Kidney (tissue), 13 donors: ENCODE measurements at regions not wholly inside any gene's neighbourhood (a gene's known extent, or its start where the extent isn't known, plus 50 kb on each side); places are given as distances from the start of the nearest gene placed in this dataset.

Experiments used
- DNase-seq, 5 donors: peaks; one replicate each; pipeline ENCODE4 v3.0.0-alpha.2; 2013 to 2020
- FAIRE-seq: peaks from 2 replicates; lab custom pipeline; 2012; peaks lifted over from hg19 to GRCh38; lab: Jason Lieb, UNC
- H3K27ac ChIP-seq, 2 donors: one replicate each; pipeline ENCODE4 v1.7.0; 2013; ENCODE audit warnings: low read depth in 2 of 2, low read length in 2 of 2, inconsistent platforms in 1 of 2
- H3K27me3 ChIP-seq: one replicate; pipeline ENCODE4 v1.7.1; 2013; ENCODE audit warnings: low read length, inconsistent platforms; ENCODE audit not compliant: control insufficient read depth, insufficient read depth
- H3K36me3 ChIP-seq, 3 donors: one replicate each; pipeline versions ENCODE4 v1.7.0 to v1.7.1; 2013; ENCODE audit warnings: low read length in 3 of 3, control low read depth in 1 of 3, inconsistent platforms in 1 of 3; ENCODE audit not compliant: insufficient read depth in 3 of 3, control insufficient read depth in 2 of 3
- H3K4me1 ChIP-seq, 3 donors: one replicate each; pipeline versions ENCODE4 v1.7.0 to v1.7.1; 2013; ENCODE audit warnings: low read length in 3 of 3, inconsistent platforms in 1 of 3, low read depth in 1 of 3; ENCODE audit not compliant: control insufficient read depth in 2 of 3, insufficient read depth in 2 of 3
- H3K4me3 ChIP-seq, 3 donors: one replicate each; pipeline versions ENCODE4 v1.7.0 to v1.8.1; 2013; ENCODE audit warnings: low read length in 3 of 3, control low read depth in 1 of 3, inconsistent platforms in 1 of 3
- H3K9ac ChIP-seq, 3 donors: one replicate each; pipeline versions ENCODE4 v1.7.0 to v1.7.1; 2013; ENCODE audit warnings: low read length in 3 of 3, control low read depth in 1 of 3, inconsistent platforms in 1 of 3
- H3K9me3 ChIP-seq, 3 donors: one replicate each; pipeline versions ENCODE4 v1.7.0 to v1.7.1; 2013; ENCODE audit warnings: low read length in 3 of 3, control low read depth in 1 of 3, inconsistent platforms in 1 of 3; ENCODE audit not compliant: control insufficient read depth in 2 of 3, insufficient read depth in 1 of 3
- intact Hi-C: fragments of 100-400 bp; cut with DNase I; formaldehyde crosslinking; loops from one replicate; pipeline ENCODE4 v1.11.1; 2022
- TF ChIP-seq, protein P1 (sequence below): IDR thresholded peaks from 3 replicates; pipeline ENCODE4 v1.5.1; 2012; ENCODE audit warnings: mild to moderate bottlenecking, moderate library complexity, borderline replicate concordance; ENCODE audit not compliant: insufficient read depth; ENCODE audit errors: extremely low read depth
- donor health status: control.
- donor health status: control.
- donor health status: control.
- donor health status: control.
- donor health status: control.
- donor health status: DM: yes; HTN: yes; CAD: no.
- donor health status: Normal renal cell carcinoma (clear cell type).

DNA sequence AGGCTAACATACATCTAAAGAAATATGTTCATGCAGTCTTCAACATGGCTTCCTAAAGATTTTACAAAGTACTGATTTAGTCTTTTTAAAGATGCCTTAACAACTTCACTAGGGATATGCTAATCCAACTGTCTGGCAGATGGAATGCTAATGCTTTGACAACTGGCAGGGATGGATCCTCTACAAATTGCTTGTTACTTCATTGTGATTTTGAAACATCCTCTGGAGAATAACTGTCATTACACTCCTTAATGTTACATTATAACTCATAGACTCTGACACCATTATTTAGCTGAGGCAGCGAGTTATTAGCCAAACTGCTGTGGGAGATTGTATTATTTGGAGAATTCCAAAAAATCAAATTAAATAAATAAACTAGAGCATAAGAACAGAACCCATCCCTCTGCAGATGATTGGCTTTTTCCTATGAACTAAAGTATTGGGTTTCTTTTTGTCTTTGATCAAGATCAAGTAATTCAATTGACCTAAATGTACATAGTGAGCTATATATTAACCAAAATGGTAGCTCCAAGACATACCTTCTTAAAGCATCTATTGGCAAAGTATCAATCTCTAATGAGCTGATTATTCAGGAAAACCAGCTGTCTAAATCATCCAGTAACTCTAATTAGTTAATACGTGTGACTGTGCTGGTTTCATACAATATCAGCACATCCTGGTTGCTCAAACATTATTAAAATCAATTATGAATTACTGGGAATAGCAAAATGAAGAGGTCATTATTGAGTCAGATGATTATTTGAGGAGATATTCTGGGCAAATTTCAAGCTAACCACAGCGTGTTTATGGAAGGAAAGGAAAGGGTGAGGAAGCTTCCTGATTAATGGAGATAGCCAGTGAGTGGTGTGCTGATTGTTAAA is 321.3 kb upstream of the TFPI start:
- Histone ChIP-seq H3K4me1 (no peaks in the 10 kb centered on the region), H3K36me3 (no peaks in the 10 kb centered on the region), H3K27ac (no peak overlapping the region), H3K4me3 (no peak overlapping the region), H3K27me3 (no peaks in the 10 kb centered on the region), H3K9me3 (no peaks in the 10 kb centered on the region), H3K9ac (no peak overlapping the region)
- intact Hi-C loops, result no loop called here
- DNase-seq (no peak), FAIRE-seq (no peak)
- TF ChIP-seq, protein P1, sequence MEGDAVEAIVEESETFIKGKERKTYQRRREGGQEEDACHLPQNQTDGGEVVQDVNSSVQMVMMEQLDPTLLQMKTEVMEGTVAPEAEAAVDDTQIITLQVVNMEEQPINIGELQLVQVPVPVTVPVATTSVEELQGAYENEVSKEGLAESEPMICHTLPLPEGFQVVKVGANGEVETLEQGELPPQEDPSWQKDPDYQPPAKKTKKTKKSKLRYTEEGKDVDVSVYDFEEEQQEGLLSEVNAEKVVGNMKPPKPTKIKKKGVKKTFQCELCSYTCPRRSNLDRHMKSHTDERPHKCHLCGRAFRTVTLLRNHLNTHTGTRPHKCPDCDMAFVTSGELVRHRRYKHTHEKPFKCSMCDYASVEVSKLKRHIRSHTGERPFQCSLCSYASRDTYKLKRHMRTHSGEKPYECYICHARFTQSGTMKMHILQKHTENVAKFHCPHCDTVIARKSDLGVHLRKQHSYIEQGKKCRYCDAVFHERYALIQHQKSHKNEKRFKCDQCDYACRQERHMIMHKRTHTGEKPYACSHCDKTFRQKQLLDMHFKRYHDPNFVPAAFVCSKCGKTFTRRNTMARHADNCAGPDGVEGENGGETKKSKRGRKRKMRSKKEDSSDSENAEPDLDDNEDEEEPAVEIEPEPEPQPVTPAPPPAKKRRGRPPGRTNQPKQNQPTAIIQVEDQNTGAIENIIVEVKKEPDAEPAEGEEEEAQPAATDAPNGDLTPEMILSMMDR, result no peak

GRCh38 chr2:187876554-187876953 is 322.3 kb upstream of the TFPI start:
- TF ChIP-seq, protein P1, result no peak
- no peaks in the 10 kb centered on the region for H3K4me1 ChIP-seq
- H3K27me3 ChIP-seq, result no peaks in the 10 kb centered on the region
- H3K36me3 ChIP-seq, result no peaks in the 10 kb centered on the region
- H3K9ac ChIP-seq, result no peak overlapping the region
- no peak overlapping the region for H3K4me3 ChIP-seq
- FAIRE-seq (no peak), DNase-seq (no peak)
- intact Hi-C loops, result no loop called here
- no peaks in the 10 kb centered on the region for H3K9me3 ChIP-seq
- no peak overlapping the region for H3K27ac ChIP-seq

- Histone ChIP-seq H3K4me1 (no peaks in the 10 kb centered on the region), H3K9ac (no peak overlapping the region), H3K36me3 (no peaks in the 10 kb centered on the region), H3K9me3 (no peaks in the 10 kb centered on the region), H3K4me3 (no peak overlapping the region), H3K27me3 (no peaks in the 10 kb centered on the region), H3K27ac (no peak overlapping the region)
- FAIRE-seq (peak; percentile 83), DNase-seq (peak in 1 of 5 donors; percentile 16)
- intact Hi-C loops, result no loop called here
- TF ChIP-seq, protein P1, result no peak
These were observed 323.2 kb upstream of the TFPI start for GRCh38 chr2:187877391-187877790.

- Histone ChIP-seq H3K4me3 (no peak overlapping the region), H3K9me3 (no peaks in the 10 kb centered on the region), H3K27ac (no peak overlapping the region), H3K9ac (no peak overlapping the region), H3K4me1 (no peaks in the 10 kb centered on the region), H3K27me3 (no peaks in the 10 kb centered on the region), H3K36me3 (no peaks in the 10 kb centered on the region)
- intact Hi-C loops, result no loop called here
- TF ChIP-seq, protein P1, result no peak
- DNase-seq, result peak in 1 of 5 donors; percentile 24
- no peak for FAIRE-seq
These were observed 323.9 kb upstream of the TFPI start for GRCh38 chr2:187878112-187878511.
